BLaER1 (cell line): ENCODE measurements at regions not wholly inside any gene's neighbourhood (a gene's known extent, or its start where the extent isn't known, plus 50 kb on each side); places are given as distances from the start of the nearest gene placed in this dataset.

Source experiments
- H3K27ac ChIP-seq: shearing (Covaris generic); formaldehyde crosslinking; 2 replicates; pipeline ENCODE4 v1.8.1; 2022
- H3K27me3 ChIP-seq: shearing (Covaris generic); formaldehyde crosslinking; 2 replicates; pipeline ENCODE4 v1.8.1; 2022
- H3K36me3 ChIP-seq: shearing (Covaris generic); formaldehyde crosslinking; 2 replicates; pipeline ENCODE4 v1.8.1; 2022
- H3K4me1 ChIP-seq: shearing (Covaris generic); formaldehyde crosslinking; 2 replicates; pipeline ENCODE4 v1.8.1; 2022
- H3K4me2 ChIP-seq: shearing (Covaris generic); formaldehyde crosslinking; 2 replicates; pipeline ENCODE4 v1.8.1; 2022
- H3K4me3 ChIP-seq: shearing (Covaris generic); formaldehyde crosslinking; 2 replicates; pipeline ENCODE4 v1.8.1; 2022
- H3K9ac ChIP-seq: shearing (Covaris generic); formaldehyde crosslinking; 2 replicates; pipeline ENCODE4 v1.8.1; 2022
- H3K9me3 ChIP-seq: shearing (Covaris generic); formaldehyde crosslinking; 2 replicates; pipeline ENCODE4 v1.8.1; 2022
- H4K20me1 ChIP-seq: shearing (Covaris generic); formaldehyde crosslinking; 2 replicates; pipeline ENCODE4 v1.8.1; 2022
- Cebpa-rat ChIP-seq: shearing (Covaris generic); IDR thresholded peaks from 2 replicates; pipeline ENCODE4 v1.8.1; 2022

GRCh38 chr20:60317401-60317800 lies 359.2 kb downstream of the CDH26 start:
- Histone ChIP-seq H3K4me3 (no peak overlapping the region), H3K27ac (no peak overlapping the region), H3K36me3 (no peaks in the 10 kb centered on the region), H3K4me1 (peaks cover 11% of the 10 kb centered on the region), H4K20me1 (no peaks in the 10 kb centered on the region), H3K27me3 (no peaks in the 10 kb centered on the region), H3K4me2 (no peak overlapping the region), H3K9me3 (no peaks in the 10 kb centered on the region), H3K9ac (no peak overlapping the region)
- TF ChIP-seq Cebpa-rat = no peak

GRCh38 chr20:60321601-60322000 lies 363.4 kb downstream of the CDH26 start:
- no peak overlapping the region for H3K4me3 ChIP-seq
- no peaks in the 10 kb centered on the region for H3K36me3 ChIP-seq
- no peak for TF ChIP-seq Cebpa-rat
- no peak overlapping the region for H3K27ac ChIP-seq
- no peaks in the 10 kb centered on the region for H3K9me3 ChIP-seq
- H3K9ac ChIP-seq = no peak overlapping the region
- H3K4me2 ChIP-seq = no peak overlapping the region
- H3K4me1 ChIP-seq = peaks cover 9% of the 10 kb centered on the region
- no peaks in the 10 kb centered on the region for H4K20me1 ChIP-seq
- H3K27me3 ChIP-seq = no peaks in the 10 kb centered on the region

GRCh38 chr20:60326821-60327220 lies 368.6 kb downstream of the CDH26 start:
- H3K9me3 ChIP-seq = no peaks in the 10 kb centered on the region
- no peak overlapping the region for H3K27ac ChIP-seq
- no peaks in the 10 kb centered on the region for H3K36me3 ChIP-seq
- H3K4me1 ChIP-seq = no peaks in the 10 kb centered on the region
- H3K9ac ChIP-seq = no peak overlapping the region
- H4K20me1 ChIP-seq = no peaks in the 10 kb centered on the region
- H3K4me2 ChIP-seq = no peak overlapping the region
- no peak overlapping the region for H3K4me3 ChIP-seq
- no peaks in the 10 kb centered on the region for H3K27me3 ChIP-seq
- no peak for TF ChIP-seq Cebpa-rat

GRCh38 chr20:60327971-60328660 lies 369.9 kb downstream of the CDH26 start:
- H3K27me3 ChIP-seq = no peaks in the 10 kb centered on the region
- no peak overlapping the region for H3K27ac ChIP-seq
- H3K4me1 ChIP-seq = no peaks in the 10 kb centered on the region
- no peak overlapping the region for H3K4me2 ChIP-seq
- no peak overlapping the region for H3K4me3 ChIP-seq
- no peak overlapping the region for H3K9ac ChIP-seq
- TF ChIP-seq Cebpa-rat = no peak
- H3K36me3 ChIP-seq = no peaks in the 10 kb centered on the region
- no peaks in the 10 kb centered on the region for H3K9me3 ChIP-seq
- no peaks in the 10 kb centered on the region for H4K20me1 ChIP-seq

GRCh38 chr20:60330461-60330860 lies 372.2 kb downstream of the CDH26 start:
- no peaks in the 10 kb centered on the region for H4K20me1 ChIP-seq
- no peak for TF ChIP-seq Cebpa-rat
- H3K27ac ChIP-seq = no peak overlapping the region
- no peaks in the 10 kb centered on the region for H3K27me3 ChIP-seq
- no peak overlapping the region for H3K4me3 ChIP-seq
- no peaks in the 10 kb centered on the region for H3K9me3 ChIP-seq
- no peaks in the 10 kb centered on the region for H3K4me1 ChIP-seq
- no peak overlapping the region for H3K4me2 ChIP-seq
- no peaks in the 10 kb centered on the region for H3K36me3 ChIP-seq
- no peak overlapping the region for H3K9ac ChIP-seq

- H3K9me3 ChIP-seq = no peaks in the 10 kb centered on the region
- no peak overlapping the region for H3K4me3 ChIP-seq
- TF ChIP-seq Cebpa-rat = no peak
- no peak overlapping the region for H3K4me2 ChIP-seq
- H3K36me3 ChIP-seq = no peaks in the 10 kb centered on the region
- H4K20me1 ChIP-seq = no peaks in the 10 kb centered on the region
- H3K9ac ChIP-seq = no peak overlapping the region
- no peak overlapping the region for H3K27ac ChIP-seq
- H3K27me3 ChIP-seq = no peaks in the 10 kb centered on the region
- H3K4me1 ChIP-seq = no peaks in the 10 kb centered on the region
These were observed 373.6 kb downstream of the CDH26 start for GRCh38 chr20:60331688-60332300.

- Histone ChIP-seq H3K27me3 (no peaks in the 10 kb centered on the region), H3K4me2 (no peak overlapping the region), H3K4me3 (no peak overlapping the region), H3K9me3 (no peaks in the 10 kb centered on the region), H3K9ac (no peak overlapping the region), H3K36me3 (no peaks in the 10 kb centered on the region), H3K27ac (no peak overlapping the region), H3K4me1 (no peaks in the 10 kb centered on the region), H4K20me1 (no peaks in the 10 kb centered on the region)
- no peak for TF ChIP-seq Cebpa-rat
These were observed 374.3 kb downstream of the CDH26 start for GRCh38 chr20:60332523-60332922.

- Histone ChIP-seq H3K4me2 (no peak overlapping the region), H3K36me3 (no peaks in the 10 kb centered on the region), H3K9me3 (no peaks in the 10 kb centered on the region), H3K4me3 (no peak overlapping the region), H4K20me1 (no peaks in the 10 kb centered on the region), H3K27ac (no peak overlapping the region), H3K4me1 (no peaks in the 10 kb centered on the region), H3K27me3 (no peaks in the 10 kb centered on the region), H3K9ac (no peak overlapping the region)
- no peak for TF ChIP-seq Cebpa-rat
These were observed 376.7 kb downstream of the CDH26 start for GRCh38 chr20:60334911-60335310.

- Histone ChIP-seq H3K4me1 (no peaks in the 10 kb centered on the region), H3K4me2 (no peak overlapping the region), H3K9me3 (no peaks in the 10 kb centered on the region), H4K20me1 (no peaks in the 10 kb centered on the region), H3K4me3 (no peak overlapping the region), H3K27ac (no peak overlapping the region), H3K36me3 (no peaks in the 10 kb centered on the region), H3K9ac (no peak overlapping the region), H3K27me3 (no peaks in the 10 kb centered on the region)
- TF ChIP-seq Cebpa-rat = no peak
These were observed 380.3 kb downstream of the CDH26 start for GRCh38 chr20:60338556-60338955.

- Histone ChIP-seq H3K4me1 (peaks cover 3% of the 10 kb centered on the region), H3K27me3 (no peaks in the 10 kb centered on the region), H4K20me1 (no peaks in the 10 kb centered on the region), H3K36me3 (no peaks in the 10 kb centered on the region), H3K27ac (no peak overlapping the region), H3K9ac (no peak overlapping the region), H3K4me3 (no peak overlapping the region), H3K9me3 (no peaks in the 10 kb centered on the region), H3K4me2 (no peak overlapping the region)
- no peak for TF ChIP-seq Cebpa-rat
These were observed 381.5 kb downstream of the CDH26 start for GRCh38 chr20:60339738-60340137.
